HUES48 (cell line): ENCODE measurements at regions not wholly inside any gene's neighbourhood (a gene's known extent, or its start where the extent isn't known, plus 50 kb on each side); places are given as distances from the start of the nearest gene placed in this dataset.

ENCODE experiments used
- H3K27ac ChIP-seq: one replicate; pipeline ENCODE4 v1.7.0; 2013; ENCODE audit warnings: low read depth, low read length, inconsistent platforms
- H3K27me3 ChIP-seq: 2 replicates; pipeline ENCODE4 v1.6.1; 2013; ENCODE audit warnings: mild to moderate bottlenecking, low read length; ENCODE audit not compliant: control insufficient read depth, insufficient read depth
- H3K36me3 ChIP-seq: 2 replicates; pipeline ENCODE4 v1.6.1; 2013; ENCODE audit warnings: low read length; ENCODE audit not compliant: control insufficient read depth, insufficient read depth
- H3K4me1 ChIP-seq: 2 replicates; pipeline ENCODE4 v1.6.1; 2013; ENCODE audit warnings: mild to moderate bottlenecking, low read length; ENCODE audit not compliant: control insufficient read depth, insufficient read depth
- H3K4me3 ChIP-seq: 2 replicates; pipeline ENCODE4 v1.5.1; 2013; ENCODE audit warnings: mild to moderate bottlenecking, low read depth, low read length
- H3K9ac ChIP-seq: 2 replicates; pipeline ENCODE4 v1.6.1; 2013; ENCODE audit warnings: mild to moderate bottlenecking, low read depth, low read length, moderate library complexity
- H3K9me3 ChIP-seq: 2 replicates; pipeline ENCODE4 v1.6.1; 2013; ENCODE audit warnings: low read length; ENCODE audit not compliant: control insufficient read depth, insufficient read depth

DNA sequence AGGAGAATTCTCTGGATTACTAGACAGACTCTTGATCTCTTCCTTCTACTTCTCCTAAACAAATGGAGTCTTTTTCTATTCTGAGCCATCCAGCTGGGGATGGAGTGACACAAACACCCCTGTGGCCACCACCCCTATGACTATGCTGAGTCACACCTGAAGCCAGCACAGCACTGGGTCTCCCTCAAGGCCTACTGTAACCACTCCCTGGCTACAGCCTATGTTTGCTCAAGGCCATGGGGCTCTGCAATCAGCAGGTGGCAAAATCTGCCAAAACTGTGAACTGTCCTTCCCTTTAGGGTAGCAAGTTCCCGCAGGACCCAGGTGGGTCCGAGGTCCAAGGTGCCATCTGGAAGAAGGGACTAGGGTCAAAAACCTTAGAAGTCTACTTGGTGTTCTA, 132.3 kb downstream of the TINAG start:
- no peaks in the 10 kb centered on the region for H3K36me3 ChIP-seq

DNA sequence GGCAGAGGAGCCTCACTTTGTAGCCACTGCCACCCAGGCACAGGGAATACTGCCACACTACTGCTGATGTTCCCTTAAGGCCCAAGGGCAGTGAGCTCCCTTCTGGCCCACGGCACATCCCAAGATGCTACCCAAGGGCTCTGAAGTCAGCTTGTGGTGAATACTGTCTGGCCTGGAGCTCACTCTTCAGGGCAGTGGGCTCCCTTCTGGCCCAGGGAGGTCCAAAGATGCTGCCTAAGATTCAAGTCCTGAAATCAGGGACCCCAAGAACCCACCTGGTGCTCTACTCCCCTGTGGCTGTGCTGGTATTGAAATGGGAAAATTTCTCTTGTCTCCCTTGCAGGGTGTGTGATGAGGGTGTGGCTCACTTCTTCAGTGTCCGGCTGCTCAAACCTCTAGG, 132.8 kb downstream of the TINAG start:
- no peaks in the 10 kb centered on the region for H3K27me3 ChIP-seq
- no peak overlapping the region for H3K9ac ChIP-seq
- no peaks in the 10 kb centered on the region for H3K9me3 ChIP-seq
- H3K27ac ChIP-seq, result no peak overlapping the region
- H3K36me3 ChIP-seq, result no peaks in the 10 kb centered on the region
- H3K4me3 ChIP-seq, result no peak overlapping the region
- no peaks in the 10 kb centered on the region for H3K4me1 ChIP-seq

More for the DNA sequence above, 132.3 kb downstream of the TINAG start:
- no peaks in the 10 kb centered on the region for H3K9me3 ChIP-seq
- no peaks in the 10 kb centered on the region for H3K27me3 ChIP-seq
- H3K4me1 ChIP-seq, result no peaks in the 10 kb centered on the region
- H3K9ac ChIP-seq, result no peak overlapping the region
- no peak overlapping the region for H3K4me3 ChIP-seq
- H3K27ac ChIP-seq, result no peak overlapping the region

DNA sequence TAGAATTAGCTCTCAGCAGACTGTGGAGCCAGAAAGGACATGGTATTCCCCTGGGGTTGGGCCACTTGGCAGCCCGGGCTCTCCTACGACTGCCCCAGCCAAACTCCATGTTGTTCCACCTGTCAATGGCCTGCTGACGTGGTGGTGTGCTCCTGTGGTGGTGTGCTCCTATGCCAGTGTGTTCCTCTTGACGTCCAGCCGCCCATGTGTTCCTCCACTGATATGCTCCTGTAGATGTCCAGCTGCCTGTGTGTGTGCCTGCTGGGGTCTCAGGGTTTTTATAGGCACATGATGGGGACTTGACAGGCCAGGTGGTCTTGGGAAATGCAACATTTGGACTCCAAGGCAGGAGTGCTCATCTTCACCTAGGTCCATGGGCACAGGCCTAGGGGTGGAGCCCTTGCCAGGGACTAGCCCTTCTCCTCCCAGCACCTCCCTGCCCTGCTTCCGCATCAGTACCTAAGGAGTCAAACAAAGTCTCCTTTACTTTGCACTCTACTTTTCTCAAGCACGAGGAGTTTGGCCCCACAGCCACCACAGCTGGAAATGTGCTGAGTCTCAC, 133.5 kb downstream of the TINAG start:
- Histone ChIP-seq H3K36me3 (no peaks in the 10 kb centered on the region), H3K9ac (no peak overlapping the region), H3K4me3 (no peak overlapping the region), H3K27ac (no peak overlapping the region), H3K27me3 (no peaks in the 10 kb centered on the region), H3K9me3 (no peaks in the 10 kb centered on the region), H3K4me1 (no peaks in the 10 kb centered on the region)

DNA sequence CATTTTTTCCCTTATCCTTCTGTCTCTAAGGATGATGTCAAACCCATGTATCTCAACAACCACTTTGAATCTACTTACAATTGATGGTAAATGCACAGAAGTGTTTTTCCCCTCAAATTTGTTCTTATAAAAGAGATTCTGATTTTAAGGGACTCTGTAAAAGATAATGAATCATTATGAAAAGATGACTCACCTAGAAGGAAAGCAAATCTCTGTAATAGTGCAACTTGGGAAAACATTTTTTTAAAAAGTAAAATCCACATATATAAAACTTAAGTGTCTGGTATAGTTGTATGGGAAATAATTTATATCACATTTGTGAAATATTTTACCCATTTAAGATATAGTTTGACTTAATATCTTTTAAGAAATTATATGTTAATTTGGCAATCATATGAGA, 137.0 kb downstream of the TINAG start:
- H3K27me3 ChIP-seq, result no peaks in the 10 kb centered on the region
- no peaks in the 10 kb centered on the region for H3K36me3 ChIP-seq
- H3K4me1 ChIP-seq, result no peaks in the 10 kb centered on the region
- no peak overlapping the region for H3K27ac ChIP-seq
- H3K9ac ChIP-seq, result no peak overlapping the region
- H3K9me3 ChIP-seq, result no peaks in the 10 kb centered on the region
- H3K4me3 ChIP-seq, result no peak overlapping the region

DNA sequence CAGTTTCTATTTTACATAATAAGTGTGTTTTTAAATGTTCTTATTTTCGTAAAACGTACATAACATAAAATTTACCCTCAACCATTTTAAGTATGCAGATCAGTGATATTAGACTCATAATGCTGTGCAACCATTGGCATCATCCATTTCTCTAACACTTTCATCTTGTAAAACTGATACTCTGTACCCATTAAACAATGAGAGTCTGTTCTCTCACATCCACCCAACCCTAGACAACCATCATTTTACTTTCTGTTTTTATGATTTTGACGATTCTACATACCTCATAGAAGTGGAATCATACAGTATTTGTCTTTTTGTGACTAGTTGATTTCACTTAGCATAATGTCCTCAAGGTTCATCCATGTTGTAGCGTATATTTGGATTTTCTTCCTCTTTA, 140.4 kb downstream of the TINAG start:
- H3K36me3 ChIP-seq, result no peaks in the 10 kb centered on the region
- H3K27ac ChIP-seq, result no peak overlapping the region
- no peak overlapping the region for H3K9ac ChIP-seq
- H3K4me1 ChIP-seq, result no peaks in the 10 kb centered on the region
- no peaks in the 10 kb centered on the region for H3K9me3 ChIP-seq
- no peaks in the 10 kb centered on the region for H3K27me3 ChIP-seq
- no peak overlapping the region for H3K4me3 ChIP-seq

DNA sequence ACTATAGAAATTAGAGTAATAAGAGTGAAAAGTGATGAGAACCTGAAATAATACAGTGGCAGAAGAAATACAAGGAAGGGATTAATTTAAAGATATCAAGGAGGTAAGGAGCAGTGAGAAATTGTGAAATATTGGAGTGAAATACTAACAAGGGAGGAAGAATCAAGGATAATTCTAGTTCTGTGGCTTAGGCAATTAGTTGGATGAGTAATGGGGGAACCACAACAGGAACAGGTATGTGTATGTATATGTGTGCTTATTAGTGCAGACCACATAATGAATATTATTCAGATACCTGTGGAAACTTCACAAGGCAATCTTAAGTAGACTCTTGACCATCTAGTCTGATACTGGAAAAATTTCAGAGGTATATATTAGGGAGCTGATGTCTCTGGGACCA, 143.3 kb downstream of the TINAG start:
- Histone ChIP-seq H3K9me3 (no peaks in the 10 kb centered on the region), H3K4me1 (no peaks in the 10 kb centered on the region), H3K27ac (no peak overlapping the region), H3K9ac (no peak overlapping the region), H3K4me3 (no peak overlapping the region), H3K27me3 (no peaks in the 10 kb centered on the region), H3K36me3 (no peaks in the 10 kb centered on the region)

DNA sequence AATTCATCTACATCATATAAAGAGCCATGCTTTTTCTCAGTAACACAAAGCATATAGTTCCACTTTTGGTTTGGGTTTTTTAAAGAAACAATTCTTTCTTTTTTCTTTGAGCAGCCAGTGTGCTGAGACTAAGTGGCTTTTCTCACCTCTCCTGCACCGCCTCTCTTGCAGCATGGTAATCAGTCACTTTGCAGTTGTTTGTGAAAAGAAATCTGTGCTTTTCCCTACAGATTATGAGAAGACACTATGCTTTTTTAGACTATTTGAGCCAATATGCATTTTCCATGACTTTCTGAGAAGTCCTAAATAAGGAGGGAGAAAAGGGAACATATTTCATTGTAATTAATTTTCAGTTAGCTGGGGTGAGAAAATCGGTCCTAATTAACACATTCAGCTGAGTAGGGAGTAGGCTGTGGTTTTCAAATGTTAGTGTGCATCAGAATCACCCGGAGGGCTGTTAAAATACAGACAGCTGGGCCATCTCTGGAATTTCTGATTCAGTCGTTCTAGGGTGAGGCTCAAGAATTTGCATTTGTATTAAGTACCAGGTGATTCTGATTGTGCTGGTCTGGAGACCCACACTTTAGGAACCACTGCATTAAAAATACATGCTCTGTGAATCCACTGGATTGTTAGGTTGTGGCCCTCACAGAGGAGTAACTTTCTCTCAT, 155.2 kb downstream of the TINAG start:
- peaks cover 5% of the 10 kb centered on the region for H3K4me1 ChIP-seq

DNA sequence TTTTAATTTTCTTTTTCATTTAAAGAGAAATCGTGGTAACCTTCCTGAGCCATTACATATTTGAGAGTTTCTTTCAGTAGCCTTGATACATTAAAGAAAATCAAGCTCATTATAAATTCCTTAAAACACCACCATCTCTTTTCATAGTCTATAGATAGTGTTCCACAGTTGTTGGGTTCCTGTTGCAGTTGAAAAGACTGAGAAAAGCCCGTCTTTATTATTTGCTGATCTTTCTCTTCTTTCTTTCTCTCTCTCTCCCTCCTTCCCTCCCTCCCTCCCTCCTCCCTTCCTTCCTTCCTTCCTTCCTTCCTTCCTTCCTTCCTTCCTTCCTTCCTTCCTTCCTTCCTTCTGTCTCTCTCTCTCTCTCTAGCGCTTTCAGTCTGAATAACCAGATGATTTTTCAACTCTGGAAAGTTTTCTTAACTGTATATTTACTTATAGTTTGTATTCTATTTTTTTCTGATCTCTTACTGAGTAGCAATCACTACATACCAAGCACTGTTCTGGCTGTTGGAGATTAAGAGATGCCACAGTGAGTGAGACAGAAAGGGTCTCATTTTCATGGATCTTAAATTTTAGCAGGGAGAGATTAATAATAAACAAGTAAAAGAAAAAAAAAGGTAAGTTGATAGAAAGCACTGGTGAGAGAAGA, 157.5 kb downstream of the TINAG start:
- no peak overlapping the region for H3K4me3 ChIP-seq
- H3K27me3 ChIP-seq, result no peaks in the 10 kb centered on the region
- peaks cover 9% of the 10 kb centered on the region for H3K4me1 ChIP-seq
- no peaks in the 10 kb centered on the region for H3K9me3 ChIP-seq
- no peak overlapping the region for H3K9ac ChIP-seq
- no peaks in the 10 kb centered on the region for H3K36me3 ChIP-seq
- H3K27ac ChIP-seq, result no peak overlapping the region

More for the DNA sequence above, 155.2 kb downstream of the TINAG start:
- Histone ChIP-seq H3K27ac (no peak overlapping the region), H3K27me3 (no peaks in the 10 kb centered on the region), H3K9me3 (no peaks in the 10 kb centered on the region), H3K36me3 (no peaks in the 10 kb centered on the region), H3K4me3 (no peak overlapping the region), H3K9ac (no peak overlapping the region)

DNA sequence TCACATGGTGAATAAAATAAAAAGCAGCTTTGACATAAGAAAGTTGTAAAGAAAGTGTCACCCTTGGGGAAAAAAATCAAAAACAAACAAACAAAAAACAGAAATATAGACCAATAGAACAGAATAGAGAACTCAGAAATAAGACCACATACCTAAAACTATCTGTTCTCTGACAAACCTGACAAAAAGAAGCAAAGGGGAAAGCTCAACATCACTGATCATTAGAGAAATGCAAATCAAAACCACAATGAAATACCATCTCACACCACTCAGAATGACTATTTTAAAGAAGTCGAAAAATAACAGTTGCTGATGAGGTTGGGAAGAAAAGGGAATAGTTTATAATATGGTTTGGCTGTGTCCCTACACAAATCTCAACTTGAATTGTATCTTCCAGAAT, 159.1 kb downstream of the TINAG start:
- H3K36me3 ChIP-seq, result no peaks in the 10 kb centered on the region
- no peak overlapping the region for H3K27ac ChIP-seq

DNA sequence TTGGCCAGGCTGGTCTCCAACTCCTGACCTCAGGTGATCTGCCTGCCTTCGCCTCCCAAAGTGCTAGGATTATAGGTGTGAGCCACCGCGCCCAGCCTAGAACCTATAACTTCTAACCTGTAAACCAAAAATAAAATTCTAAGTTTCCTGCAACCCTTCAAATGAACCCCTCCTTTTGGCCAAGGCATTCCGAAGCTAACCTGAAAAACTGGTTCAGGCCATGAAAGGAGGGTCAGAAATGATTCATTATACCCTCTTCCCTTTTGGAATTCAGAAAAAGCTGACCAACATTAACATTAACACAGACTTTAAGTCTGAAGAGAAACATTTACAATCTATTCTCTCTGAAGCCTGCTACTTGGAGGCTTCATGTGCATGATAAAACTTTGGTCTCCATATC, 165.1 kb downstream of the TINAG start:
- H3K27ac ChIP-seq, result no peak overlapping the region
- H3K27me3 ChIP-seq, result no peaks in the 10 kb centered on the region
- no peak overlapping the region for H3K4me3 ChIP-seq
- H3K4me1 ChIP-seq, result peaks cover 16% of the 10 kb centered on the region
- H3K36me3 ChIP-seq, result no peaks in the 10 kb centered on the region
- no peaks in the 10 kb centered on the region for H3K9me3 ChIP-seq
- no peak overlapping the region for H3K9ac ChIP-seq

More for the DNA sequence above, 159.1 kb downstream of the TINAG start:
- H3K4me1 ChIP-seq, result peaks cover 10% of the 10 kb centered on the region
- H3K27me3 ChIP-seq, result no peaks in the 10 kb centered on the region
- H3K9me3 ChIP-seq, result no peaks in the 10 kb centered on the region
- H3K9ac ChIP-seq, result no peak overlapping the region
- no peak overlapping the region for H3K4me3 ChIP-seq

DNA sequence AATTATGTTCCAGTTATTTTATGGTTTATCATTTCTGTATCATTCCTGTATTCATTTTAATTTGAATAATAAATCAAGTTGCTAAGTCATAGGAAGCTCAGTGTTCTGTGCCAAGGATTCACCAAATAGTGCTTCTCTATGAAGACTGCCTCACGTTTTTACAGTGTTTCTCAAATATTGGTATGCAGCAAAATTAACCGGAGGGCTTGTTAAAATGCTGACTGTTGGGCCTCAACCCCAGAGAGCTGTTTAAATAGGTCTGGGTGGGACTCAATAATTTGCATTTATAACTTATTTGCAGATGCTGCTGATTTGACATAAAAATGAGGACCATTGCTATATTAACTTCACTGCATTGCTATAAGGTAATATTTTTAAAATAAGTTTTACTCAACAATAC, 166.7 kb downstream of the TINAG start:
- no peak overlapping the region for H3K9ac ChIP-seq
- H3K9me3 ChIP-seq, result no peaks in the 10 kb centered on the region
- H3K4me3 ChIP-seq, result no peak overlapping the region
- peaks cover 16% of the 10 kb centered on the region for H3K4me1 ChIP-seq
- no peaks in the 10 kb centered on the region for H3K36me3 ChIP-seq
- H3K27ac ChIP-seq, result no peak overlapping the region
- no peaks in the 10 kb centered on the region for H3K27me3 ChIP-seq
